Lung (tissue), 11 donors: ENCODE measurements at regions not wholly inside any gene's neighbourhood (a gene's known extent, or its start where the extent isn't known, plus 50 kb on each side); places are given as distances from the start of the nearest gene placed in this dataset.

Source experiments
- ATAC-seq: fragments of 200-7000 bp; cut with Tn5 transposase; one replicate; pipeline ENCODE4 v1.9.1; 2020; ENCODE audit warnings: moderate number of reproducible peaks; ENCODE audit not compliant: insufficient read depth, low FRiP score
- DNase-seq, 3 donors: peaks; one replicate each; pipeline ENCODE4 v3.0.0-alpha.2; 2013 to 2017
- H3K27ac ChIP-seq, 2 donors: one replicate each; pipeline ENCODE4 v1.5.1; 2013; ENCODE audit warnings: mild to moderate bottlenecking in 2 of 2, moderate library complexity in 2 of 2, control low read depth in 1 of 2, inconsistent platforms in 1 of 2, low read depth in 1 of 2, low read length in 1 of 2
- H3K27me3 ChIP-seq, 3 donors: one replicate each; pipeline ENCODE4 v1.5.1; 2013; ENCODE audit warnings: low read length in 2 of 3; ENCODE audit not compliant: control insufficient read depth in 3 of 3, insufficient read depth in 3 of 3
- H3K36me3 ChIP-seq, 4 donors: one replicate each; pipeline ENCODE4 v1.5.1; 2013; ENCODE audit warnings: low read length in 4 of 4, mild to moderate bottlenecking in 1 of 4, moderate library complexity in 1 of 4; ENCODE audit not compliant: control insufficient read depth in 4 of 4, insufficient read depth in 4 of 4
- H3K4me1 ChIP-seq, 5 donors: one replicate each; pipeline ENCODE4 v1.5.1; 2013; ENCODE audit warnings: low read length in 5 of 5, mild to moderate bottlenecking in 2 of 5, moderate library complexity in 1 of 5; ENCODE audit not compliant: control insufficient read depth in 5 of 5, insufficient read depth in 5 of 5
- H3K4me3 ChIP-seq: one replicate; pipeline ENCODE4 v1.5.1; 2013; ENCODE audit warnings: mild to moderate bottlenecking, control low read depth, moderate library complexity
- H3K9ac ChIP-seq, 2 donors: one replicate each; pipeline ENCODE4 v1.5.1; 2013; ENCODE audit warnings: low read length in 2 of 2, control low read depth in 1 of 2; ENCODE audit not compliant: insufficient read depth in 1 of 2
- H3K9me3 ChIP-seq, 4 donors: one replicate each; pipeline ENCODE4 v1.5.1; 2013; ENCODE audit warnings: low read length in 3 of 4, mild to moderate bottlenecking in 1 of 4, moderate library complexity in 1 of 4; ENCODE audit not compliant: control insufficient read depth in 4 of 4, insufficient read depth in 3 of 4
- WGBS, 2 donors: extraction: QIAGEN DNeasy Blood & Tissue Kit; methylation state at CpG; one replicate each; pipeline ENCODE4 v1.1.7; 2013; 5-methylcytosine and 5-hydroxymethylcytosine counted together
- TF ChIP-seq, protein P1 (sequence below): IDR thresholded peaks from 2 replicates; pipeline ENCODE4 v1.5.1; 2012; ENCODE audit warnings: mild to moderate bottlenecking; ENCODE audit errors: control extremely low read depth, extremely low read depth
- donor health status: control.
- donor health status: control.
- donor health status: Bipolar disorder and iron deficiency.
- donor health status: healthy.
- donor health status: DM: yes; HTN: yes; CAD: no.

DNA sequence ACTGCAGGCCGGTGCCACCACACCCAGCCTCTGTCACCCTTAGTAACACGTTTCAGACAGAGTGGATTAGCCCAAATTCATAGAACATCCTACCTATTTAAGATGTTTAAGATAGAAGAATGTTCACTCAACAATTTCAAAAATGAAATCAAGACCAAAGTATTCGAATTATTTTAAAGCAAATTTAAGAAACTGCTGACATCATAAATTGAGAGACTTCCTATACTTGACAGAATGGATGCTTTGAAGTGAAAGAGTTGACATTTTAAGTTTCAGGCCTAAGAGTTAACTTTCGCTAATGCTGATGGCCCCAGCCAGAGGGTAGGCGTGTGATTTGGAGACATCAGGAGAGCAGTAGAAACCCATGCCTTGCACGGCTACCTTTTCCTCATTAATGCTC is 271.9 kb downstream of the SS18 start:
- DNase-seq = no peak
- Histone ChIP-seq H3K36me3 (no peaks in the 10 kb centered on the region), H3K4me1 (peaks cover 0 to 4% (median 0%) of the 10 kb centered on the region in 5 donors), H3K4me3 (no peak overlapping the region), H3K27me3 (peaks cover 0 to 11% (median 0%) of the 10 kb centered on the region in 3 donors), H3K27ac (no peak overlapping the region), H3K9me3 (peaks cover 0 to 4% (median 0%) of the 10 kb centered on the region in 4 donors), H3K9ac (no peak overlapping the region)
- TF ChIP-seq, protein P1, sequence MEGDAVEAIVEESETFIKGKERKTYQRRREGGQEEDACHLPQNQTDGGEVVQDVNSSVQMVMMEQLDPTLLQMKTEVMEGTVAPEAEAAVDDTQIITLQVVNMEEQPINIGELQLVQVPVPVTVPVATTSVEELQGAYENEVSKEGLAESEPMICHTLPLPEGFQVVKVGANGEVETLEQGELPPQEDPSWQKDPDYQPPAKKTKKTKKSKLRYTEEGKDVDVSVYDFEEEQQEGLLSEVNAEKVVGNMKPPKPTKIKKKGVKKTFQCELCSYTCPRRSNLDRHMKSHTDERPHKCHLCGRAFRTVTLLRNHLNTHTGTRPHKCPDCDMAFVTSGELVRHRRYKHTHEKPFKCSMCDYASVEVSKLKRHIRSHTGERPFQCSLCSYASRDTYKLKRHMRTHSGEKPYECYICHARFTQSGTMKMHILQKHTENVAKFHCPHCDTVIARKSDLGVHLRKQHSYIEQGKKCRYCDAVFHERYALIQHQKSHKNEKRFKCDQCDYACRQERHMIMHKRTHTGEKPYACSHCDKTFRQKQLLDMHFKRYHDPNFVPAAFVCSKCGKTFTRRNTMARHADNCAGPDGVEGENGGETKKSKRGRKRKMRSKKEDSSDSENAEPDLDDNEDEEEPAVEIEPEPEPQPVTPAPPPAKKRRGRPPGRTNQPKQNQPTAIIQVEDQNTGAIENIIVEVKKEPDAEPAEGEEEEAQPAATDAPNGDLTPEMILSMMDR = no peak
- 86 to 92% methylated on average over 6 of the region's 6 CpGs for WGBS, 2 donors
- no peak for ATAC-seq

DNA sequence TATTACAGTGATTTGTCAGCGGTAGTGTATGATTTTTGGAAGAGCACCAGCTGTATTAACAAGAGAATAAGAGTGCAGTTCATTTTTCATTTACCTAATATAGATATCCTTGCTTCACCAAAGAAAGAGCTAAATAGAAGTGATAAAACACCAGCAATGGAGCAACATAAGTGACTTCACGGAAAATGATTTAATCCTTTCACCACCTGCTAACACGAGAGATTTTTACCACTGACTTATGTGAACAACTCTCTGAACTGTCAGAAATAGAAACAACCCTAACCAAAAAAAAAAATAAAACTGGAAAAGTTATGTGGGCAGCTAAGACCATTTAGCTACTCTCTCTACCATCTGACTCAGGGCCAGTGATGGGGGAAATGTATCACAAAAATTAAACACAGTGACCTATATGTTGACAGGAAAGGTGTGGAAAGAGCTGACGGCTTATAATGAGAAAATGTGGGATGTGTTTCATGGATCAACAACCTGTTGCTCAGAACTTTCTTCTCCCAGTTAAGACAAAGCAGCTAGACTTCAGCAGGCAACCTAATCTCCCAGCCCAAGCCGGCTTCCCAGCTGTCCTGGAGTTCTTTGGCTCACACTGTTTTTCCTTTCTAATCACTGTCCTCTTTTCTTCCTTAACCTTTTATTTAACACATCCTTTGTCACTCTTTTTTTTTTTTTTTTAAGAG is 272.7 kb downstream of the SS18 start:
- Histone ChIP-seq H3K4me1 (peaks cover 0 to 4% (median 0%) of the 10 kb centered on the region in 5 donors), H3K4me3 (no peak overlapping the region), H3K27me3 (peaks cover 0 to 11% (median 0%) of the 10 kb centered on the region in 3 donors), H3K9me3 (peaks cover 0 to 4% (median 0%) of the 10 kb centered on the region in 4 donors), H3K27ac (no peak overlapping the region), H3K9ac (no peak overlapping the region), H3K36me3 (no peaks in the 10 kb centered on the region)
- 86 to 92% methylated on average over 5 of the region's 5 CpGs for whole genome bisulfite sequencing, 2 donors
- TF ChIP-seq, protein P1 = no peak
- DNase-seq = no peak
- ATAC-seq = no peak

DNA sequence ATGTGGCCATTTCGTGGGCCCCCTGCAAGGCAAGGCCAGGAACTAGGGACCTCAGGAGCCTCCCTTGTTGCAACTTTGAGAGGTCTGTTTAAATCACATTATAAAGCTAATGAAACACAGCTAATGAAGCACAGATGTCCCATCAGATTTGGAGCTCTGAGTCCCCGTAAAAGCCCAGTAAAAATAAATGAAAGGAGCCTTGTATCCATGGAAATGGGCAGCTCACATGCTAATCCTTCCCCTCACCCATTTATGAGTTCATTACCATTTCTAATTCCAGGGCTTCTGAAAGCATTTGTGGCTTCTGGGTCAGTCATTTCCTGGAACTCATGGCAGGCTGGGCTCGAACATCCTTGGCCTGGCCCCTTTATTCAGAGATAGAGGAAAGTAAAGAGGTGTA is 274.8 kb downstream of the SS18 start:
- H3K4me1 ChIP-seq = peaks cover 0 to 4% (median 0%) of the 10 kb centered on the region in 5 donors
- peaks cover 0 to 7% (median 0%) of the 10 kb centered on the region in 3 donors for H3K27me3 ChIP-seq
- H3K4me3 ChIP-seq = no peak overlapping the region
- TF ChIP-seq, protein P1 = no peak
- no peak overlapping the region for H3K27ac ChIP-seq
- ATAC-seq = no peak
- no peaks in the 10 kb centered on the region for H3K36me3 ChIP-seq
- no peak overlapping the region for H3K9ac ChIP-seq
- WGBS, 2 donors = 91 to 97% methylated on average over 3 of the region's 3 CpGs
- no peak for DNase-seq
- no peaks in the 10 kb centered on the region for H3K9me3 ChIP-seq
